ENCODE measurements at regions not wholly inside any gene's neighbourhood (a gene's known extent, or its start where the extent isn't known, plus 50 kb on each side); places are given as distances from the start of the nearest gene placed in this dataset.

- no peak overlapping the region for H3K4me3 ChIP-seq (ENCODE audit: low read length)
- DNase-seq (ENCODE audit: low read depth), result no peak
- no peak for TF ChIP-seq CTCF (conservative IDR thresholded peaks at IDR 0.05; ENCODE audit: low read length)
These were observed 335.8 kb upstream of the THRB start for GRCh38 chr3:24830230-24831152.

- DNase-seq (ENCODE audit: low read depth), result no peak
- TF ChIP-seq CTCF (conservative IDR thresholded peaks at IDR 0.05; ENCODE audit: low read length), result no peak
- H3K4me3 ChIP-seq (ENCODE audit: low read length), result no peak overlapping the region
These were observed 336.6 kb upstream of the THRB start for GRCh38 chr3:24831221-24831620.

GRCh38 chr3:24832891-24833290, 338.2 kb upstream of the THRB start:
- TF ChIP-seq CTCF (conservative IDR thresholded peaks at IDR 0.05; ENCODE audit: low read length), result no peak
- H3K4me3 ChIP-seq (ENCODE audit: low read length), result no peak overlapping the region
- DNase-seq (ENCODE audit: low read depth), result no peak

- DNase-seq (ENCODE audit: low read depth), result no peak
- H3K4me3 ChIP-seq (ENCODE audit: low read length), result no peak overlapping the region
- no peak for TF ChIP-seq CTCF (conservative IDR thresholded peaks at IDR 0.05; ENCODE audit: low read length)
These were observed 339.8 kb upstream of the THRB start for GRCh38 chr3:24834442-24834841.

- no peak for DNase-seq (ENCODE audit: low read depth)
- no peak for TF ChIP-seq CTCF (conservative IDR thresholded peaks at IDR 0.05; ENCODE audit: low read length)
- H3K4me3 ChIP-seq (ENCODE audit: low read length), result no peak overlapping the region
These were observed 340.9 kb upstream of the THRB start for GRCh38 chr3:24835510-24835909.

GRCh38 chr3:24837601-24838000, 343.0 kb upstream of the THRB start:
- no peak for DNase-seq (ENCODE audit: low read depth)
- TF ChIP-seq CTCF (conservative IDR thresholded peaks at IDR 0.05; ENCODE audit: low read length), result no peak

GRCh38 chr3:24838533-24838932, 343.9 kb upstream of the THRB start:
- H3K4me3 ChIP-seq (ENCODE audit: low read length), result no peak overlapping the region
- DNase-seq (ENCODE audit: low read depth), result no peak
- TF ChIP-seq CTCF (conservative IDR thresholded peaks at IDR 0.05; ENCODE audit: low read length), result no peak

More at GRCh38 chr3:24837601-24838000, 343.0 kb upstream of the THRB start:
- no peak overlapping the region for H3K4me3 ChIP-seq (ENCODE audit: low read length)

All from AG10803 (cell line).